Posterior vena cava (tissue), 2 donors: ENCODE measurements at regions not wholly inside any gene's neighbourhood (a gene's known extent, or its start where the extent isn't known, plus 50 kb on each side); places are given as distances from the start of the nearest gene placed in this dataset.

ENCODE experiments used
- DNase-seq: peaks from one replicate; pipeline ENCODE4 v3.0.0-alpha.2; 2020; ENCODE audit warnings: low spot score
- intact Hi-C, 2 donors: fragments of 100-400 bp; cut with DNase I; formaldehyde crosslinking; loops; one replicate each; pipeline versions ENCODE4 v1.14.1 to v1.14.2; 2022 to 2023
- donor health status: DM: yes; HTN: yes; CAD: no.
- donor health status: DM: yes; HTN: yes; CAD: no.

GRCh38 chr7:378551-379455 lies 88.8 kb downstream of the FOXL3 start:
- intact Hi-C loops, result no loop called here

GRCh38 chr7:379456-380138 lies 89.6 kb downstream of the FOXL3 start:
- intact Hi-C loops, result no loop called here
- peak; percentile 81 for DNase-seq

More at GRCh38 chr7:378551-379455, 88.8 kb downstream of the FOXL3 start:
- peak; percentile 72 for DNase-seq

GRCh38 chr7:380139-380485 lies 90.1 kb downstream of the FOXL3 start:
- intact Hi-C loops, result no loop called here
- DNase-seq, result no peak

- DNase-seq, result peak; percentile 45
- intact Hi-C loops, result no loop called here
These were observed 90.8 kb downstream of the FOXL3 start for GRCh38 chr7:380711-381210.

- intact Hi-C loops, result no loop called here
- peak; percentile 43 for DNase-seq
These were observed 91.5 kb downstream of the FOXL3 start for GRCh38 chr7:381211-382042.

GRCh38 chr7:382043-382400 lies 92.1 kb downstream of the FOXL3 start:
- no peak for DNase-seq
- intact Hi-C loops, result no loop called here

GRCh38 chr7:386385-386784 lies 96.4 kb downstream of the FOXL3 start:
- intact Hi-C loops, result no loop called here
- DNase-seq, result peak; percentile 11

GRCh38 chr7:387132-388022 lies 97.4 kb downstream of the FOXL3 start:
- peak; percentile 64 for DNase-seq
- intact Hi-C loops, result no loop called here

GRCh38 chr7:388023-388960 lies 98.3 kb downstream of the FOXL3 start:
- intact Hi-C loops, result no loop called here
- DNase-seq, result peak; percentile 77

- no peak for DNase-seq
- intact Hi-C loops, result no loop called here
These were observed 99.2 kb downstream of the FOXL3 start for GRCh38 chr7:388961-389701.

GRCh38 chr7:389911-390601 lies 100.1 kb downstream of the FOXL3 start:
- DNase-seq, result peak; percentile 71
- intact Hi-C loops, result no loop called here

GRCh38 chr7:390761-391410 lies 100.9 kb downstream of the FOXL3 start:
- intact Hi-C loops, result no loop called here
- DNase-seq, result peak; percentile 67

- DNase-seq, result peak; percentile 76
- intact Hi-C loops, result no loop called here
These were observed 101.5 kb downstream of the FOXL3 start for GRCh38 chr7:391411-391951.

- peak; percentile 79 for DNase-seq
- intact Hi-C loops, result no loop called here
These were observed 102.1 kb downstream of the FOXL3 start for GRCh38 chr7:391961-392524.

GRCh38 chr7:392822-393221 lies 102.9 kb downstream of the FOXL3 start:
- intact Hi-C loops, result no loop called here
- DNase-seq, result no peak
